Osteoblast (primary cell): ENCODE measurements at regions not wholly inside any gene's neighbourhood (a gene's known extent, or its start where the extent isn't known, plus 50 kb on each side); places are given as distances from the start of the nearest gene placed in this dataset.

ENCODE experiments used
- DNase-seq: peaks from one replicate; pipeline ENCODE4 v3.0.0; 2011; ENCODE audit warnings: low spot score, mixed read lengths; ENCODE audit not compliant: insufficient read length; ENCODE audit errors: missing footprints
- H2AFZ ChIP-seq: 2 replicates; pipeline ENCODE4 v1.6.0; 2011; ENCODE audit warnings: mild to moderate bottlenecking, low read length
- H3K27ac ChIP-seq: 2 replicates; pipeline ENCODE4 v1.5.1; 2011; ENCODE audit warnings: mild to moderate bottlenecking, low read depth, low read length, moderate library complexity
- H3K27me3 ChIP-seq: 2 replicates; pipeline ENCODE4 v1.6.0; 2012; ENCODE audit warnings: mild to moderate bottlenecking, control low read depth, inconsistent platforms, low read length, moderate library complexity; ENCODE audit not compliant: insufficient read depth
- H3K36me3 ChIP-seq: 2 replicates; pipeline ENCODE4 v1.5.1; 2011; ENCODE audit warnings: mild to moderate bottlenecking, low read length, control low read depth, moderate library complexity; ENCODE audit not compliant: insufficient read depth
- H3K4me1 ChIP-seq: 2 replicates; pipeline ENCODE4 v1.5.1; 2011; ENCODE audit warnings: mild to moderate bottlenecking, low read length, control low read depth, moderate library complexity; ENCODE audit not compliant: insufficient read depth
- H3K4me2 ChIP-seq: 2 replicates; pipeline ENCODE4 v1.6.0; 2011; ENCODE audit warnings: mild to moderate bottlenecking, low read length; ENCODE audit not compliant: insufficient read depth
- H3K4me3 ChIP-seq: fragments of 200-600 bp; sonication (generic); 3 replicates; pipeline ENCODE4 v1.5.1; 2012; ENCODE audit warnings: mild to moderate bottlenecking, low read length, inconsistent platforms; ENCODE audit not compliant: insufficient read depth
- H3K79me2 ChIP-seq: 2 replicates; pipeline ENCODE4 v1.6.0; 2012; ENCODE audit warnings: mild to moderate bottlenecking, low read length, control low read depth, inconsistent platforms; ENCODE audit not compliant: insufficient read depth
- H3K9me3 ChIP-seq: 2 replicates; pipeline ENCODE4 v1.5.1; 2011; ENCODE audit warnings: low read depth, low read length, control low read depth
- H4K20me1 ChIP-seq: 2 replicates; pipeline ENCODE4 v1.6.0; 2012; ENCODE audit warnings: mild to moderate bottlenecking, low read length, control low read depth; ENCODE audit not compliant: insufficient read depth
- CTCF ChIP-seq: IDR thresholded peaks from 2 replicates; pipeline ENCODE4 v1.5.1; 2011; ENCODE audit warnings: mild to moderate bottlenecking, low read depth, low read length, moderate library complexity; ENCODE audit errors: extremely low read depth

- Histone ChIP-seq H4K20me1 (no peaks in the 10 kb centered on the region), H3K27ac (no peak overlapping the region), H3K27me3 (no peaks in the 10 kb centered on the region), H3K36me3 (no peaks in the 10 kb centered on the region), H3K4me1 (no peaks in the 10 kb centered on the region), H3K4me2 (no peak overlapping the region), H3K79me2 (no peaks in the 10 kb centered on the region), H3K9me3 (no peaks in the 10 kb centered on the region), H2AFZ (no peak overlapping the region), H3K4me3 (no peak overlapping the region)
- no peak for DNase-seq
- TF ChIP-seq CTCF = peak; percentile 30
Observed at GRCh38 chr11:111069066-111069465, 176.5 kb upstream of the POU2AF2 start.

- no peak for DNase-seq
- Histone ChIP-seq H2AFZ (no peak overlapping the region), H3K4me1 (peaks cover 2% of the 10 kb centered on the region), H4K20me1 (no peaks in the 10 kb centered on the region), H3K27ac (no peak overlapping the region), H3K4me2 (no peak overlapping the region), H3K4me3 (no peak overlapping the region), H3K27me3 (no peaks in the 10 kb centered on the region), H3K79me2 (no peaks in the 10 kb centered on the region), H3K9me3 (no peaks in the 10 kb centered on the region), H3K36me3 (no peaks in the 10 kb centered on the region)
- no peak for TF ChIP-seq CTCF
Observed at GRCh38 chr11:111067994-111068393, 177.5 kb upstream of the POU2AF2 start.

GRCh38 chr11:111066846-111067245, 178.7 kb upstream of the POU2AF2 start:
- DNase-seq = no peak
- H3K79me2 ChIP-seq = no peaks in the 10 kb centered on the region
- H3K4me1 ChIP-seq = peaks cover 2% of the 10 kb centered on the region
- H3K9me3 ChIP-seq = no peaks in the 10 kb centered on the region
- H3K27me3 ChIP-seq = no peaks in the 10 kb centered on the region
- no peak overlapping the region for H3K27ac ChIP-seq
- H2AFZ ChIP-seq = no peak overlapping the region
- no peaks in the 10 kb centered on the region for H4K20me1 ChIP-seq
- H3K4me2 ChIP-seq = no peak overlapping the region
- no peak overlapping the region for H3K4me3 ChIP-seq
- no peak for TF ChIP-seq CTCF
- H3K36me3 ChIP-seq = no peaks in the 10 kb centered on the region

GRCh38 chr11:111063726-111064517, 181.6 kb upstream of the POU2AF2 start:
- H3K27me3 ChIP-seq = no peaks in the 10 kb centered on the region
- no peak overlapping the region for H2AFZ ChIP-seq
- H4K20me1 ChIP-seq = no peaks in the 10 kb centered on the region
- H3K4me2 ChIP-seq = no peak overlapping the region
- H3K9me3 ChIP-seq = no peaks in the 10 kb centered on the region
- peaks cover 2% of the 10 kb centered on the region for H3K4me1 ChIP-seq
- H3K27ac ChIP-seq = no peak overlapping the region
- no peak for DNase-seq
- no peak for TF ChIP-seq CTCF
- no peaks in the 10 kb centered on the region for H3K36me3 ChIP-seq
- H3K4me3 ChIP-seq = no peak overlapping the region
- no peaks in the 10 kb centered on the region for H3K79me2 ChIP-seq
